CD4-positive, alpha-beta T cell (primary cell): ENCODE measurements at regions not wholly inside any gene's neighbourhood (a gene's known extent, or its start where the extent isn't known, plus 50 kb on each side); places are given as distances from the start of the nearest gene placed in this dataset.

ENCODE experiments used
- ATAC-seq: fragments of 200-7000 bp; cut with Tn5 transposase; one replicate; pipeline ENCODE4 v1.10.0; 2022; ENCODE audit warnings: mild to moderate bottlenecking; ENCODE audit not compliant: poor library complexity
- CTCF ChIA-PET: fragments of 350-600 bp; sonication (Branson Sonifier 250); formaldehyde crosslinking; loops from one replicate; lab custom pipeline; 2021; ENCODE audit warnings: antibody characterized with exemption, inconsistent platforms; lab: Charles Lee
- POLR2A ChIA-PET: fragments of 350-600 bp; sonication (Branson Sonifier 250); formaldehyde crosslinking; loops from one replicate; lab custom pipeline; 2021; ENCODE audit warnings: antibody characterized with exemption, inconsistent platforms; lab: Charles Lee
- DNase-seq, 14 experiments: peaks; one replicate each; pipeline ENCODE4 v3.0.0-alpha.2; 2013 to 2020; ENCODE audit warnings: mixed read lengths in 2 of 14
- H3K27ac ChIP-seq, 2 donors: one replicate each; pipeline versions ENCODE4 v1.5.1 to v1.7.0; 2013; ENCODE audit warnings: low read length in 2 of 2, low read depth in 1 of 2, mild to moderate bottlenecking in 1 of 2
- H3K27me3 ChIP-seq, 2 experiments: 1 replicate in 1 of 2; 2 replicates in 1 of 2; pipeline versions ENCODE4 v1.6.1 to v1.7.0; 2013; ENCODE audit warnings: low read length in 2 of 2, control low read depth in 1 of 2, mild to moderate bottlenecking in 1 of 2, moderate library complexity in 1 of 2; ENCODE audit not compliant: insufficient read depth in 2 of 2, control insufficient read depth in 1 of 2
- H3K36me3 ChIP-seq: one replicate; pipeline ENCODE4 v1.6.1; 2013; ENCODE audit warnings: low read length, control low read depth; ENCODE audit not compliant: insufficient read depth
- H3K4me1 ChIP-seq: one replicate; pipeline ENCODE4 v1.6.1; 2013; ENCODE audit warnings: low read length, control low read depth; ENCODE audit not compliant: insufficient read depth
- H3K4me3 ChIP-seq: one replicate; pipeline ENCODE4 v1.5.1; 2013; ENCODE audit warnings: mild to moderate bottlenecking, low read length, moderate library complexity
- H3K9me3 ChIP-seq, 2 experiments: 1 replicate in 1 of 2; 2 replicates in 1 of 2; pipeline versions ENCODE4 v1.6.1 to v1.7.0; 2013; ENCODE audit warnings: low read length in 2 of 2, mild to moderate bottlenecking in 2 of 2, control low read depth in 1 of 2, moderate library complexity in 1 of 2; ENCODE audit not compliant: control insufficient read depth in 1 of 2, insufficient read depth in 1 of 2
- H3K27ac Mint-ChIP-seq: one replicate; pipeline ENCODE4 v1.8.0; 2020; ENCODE audit warnings: mixed read lengths
- H3K27me3 Mint-ChIP-seq: one replicate; pipeline ENCODE4 v1.8.0; 2021; ENCODE audit warnings: mixed read lengths
- H3K36me3 Mint-ChIP-seq: one replicate; pipeline ENCODE4 v1.8.0; 2021; ENCODE audit warnings: low read depth, mixed read lengths
- H3K4me1 Mint-ChIP-seq: one replicate; pipeline ENCODE4 v1.8.0; 2021; ENCODE audit warnings: low read depth, mixed read lengths
- H3K4me3 Mint-ChIP-seq: one replicate; pipeline ENCODE4 v1.8.0; 2020; ENCODE audit warnings: mild to moderate bottlenecking, mixed read lengths
- H3K9me3 Mint-ChIP-seq: one replicate; pipeline ENCODE4 v1.8.0; 2020; ENCODE audit warnings: mixed read lengths
- intact Hi-C, 2 experiments: fragments of 100-400 bp; cut with DNase I in 1 of 2; cut with micrococcal nuclease in 1 of 2; formaldehyde crosslinking; loops; one replicate each; pipeline versions ENCODE4 v1.15.1 to v1.9.0; 2023 to 2025; cut with DNase I, micrococcal nuclease
- TF ChIP-seq, protein P1 (sequence below): fragments of 200-600 bp; IDR thresholded peaks from one replicate; pipeline ENCODE4 v1.8.0; 2022; ENCODE audit warnings: antibody characterized with exemption, mild to moderate bottlenecking

GRCh38 chr11:122368796-122369195, 252.8 kb upstream of the BLID start:
- ATAC-seq (no peak), DNase-seq (no peak)
- H3K27me3 Mint-ChIP-seq = peaks cover 14% of the 10 kb centered on the region
- ChIA-PET CTCF (interaction anchor here (0.7 kb wide), 1 partner anchor 14 kb away, joined by 3 read pairs; no protein-coding TSS in a partner anchor), POLR2A (no interaction called here)
- H3K36me3 Mint-ChIP-seq = no peaks in the 10 kb centered on the region
- H3K4me1 Mint-ChIP-seq = no peaks in the 10 kb centered on the region
- Histone ChIP-seq H3K4me1 (no peaks in the 10 kb centered on the region), H3K4me3 (no peak overlapping the region), H3K27me3 (no peaks in the 10 kb centered on the region), H3K9me3 (no peaks in the 10 kb centered on the region), H3K27ac (no peak overlapping the region), H3K36me3 (no peaks in the 10 kb centered on the region)
- H3K4me3 Mint-ChIP-seq = no peak overlapping the region
- H3K9me3 Mint-ChIP-seq = no peaks in the 10 kb centered on the region
- H3K27ac Mint-ChIP-seq = no peak overlapping the region
- TF ChIP-seq, protein P1, sequence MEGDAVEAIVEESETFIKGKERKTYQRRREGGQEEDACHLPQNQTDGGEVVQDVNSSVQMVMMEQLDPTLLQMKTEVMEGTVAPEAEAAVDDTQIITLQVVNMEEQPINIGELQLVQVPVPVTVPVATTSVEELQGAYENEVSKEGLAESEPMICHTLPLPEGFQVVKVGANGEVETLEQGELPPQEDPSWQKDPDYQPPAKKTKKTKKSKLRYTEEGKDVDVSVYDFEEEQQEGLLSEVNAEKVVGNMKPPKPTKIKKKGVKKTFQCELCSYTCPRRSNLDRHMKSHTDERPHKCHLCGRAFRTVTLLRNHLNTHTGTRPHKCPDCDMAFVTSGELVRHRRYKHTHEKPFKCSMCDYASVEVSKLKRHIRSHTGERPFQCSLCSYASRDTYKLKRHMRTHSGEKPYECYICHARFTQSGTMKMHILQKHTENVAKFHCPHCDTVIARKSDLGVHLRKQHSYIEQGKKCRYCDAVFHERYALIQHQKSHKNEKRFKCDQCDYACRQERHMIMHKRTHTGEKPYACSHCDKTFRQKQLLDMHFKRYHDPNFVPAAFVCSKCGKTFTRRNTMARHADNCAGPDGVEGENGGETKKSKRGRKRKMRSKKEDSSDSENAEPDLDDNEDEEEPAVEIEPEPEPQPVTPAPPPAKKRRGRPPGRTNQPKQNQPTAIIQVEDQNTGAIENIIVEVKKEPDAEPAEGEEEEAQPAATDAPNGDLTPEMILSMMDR = no peak
- intact Hi-C loops = no loop called here

DNA sequence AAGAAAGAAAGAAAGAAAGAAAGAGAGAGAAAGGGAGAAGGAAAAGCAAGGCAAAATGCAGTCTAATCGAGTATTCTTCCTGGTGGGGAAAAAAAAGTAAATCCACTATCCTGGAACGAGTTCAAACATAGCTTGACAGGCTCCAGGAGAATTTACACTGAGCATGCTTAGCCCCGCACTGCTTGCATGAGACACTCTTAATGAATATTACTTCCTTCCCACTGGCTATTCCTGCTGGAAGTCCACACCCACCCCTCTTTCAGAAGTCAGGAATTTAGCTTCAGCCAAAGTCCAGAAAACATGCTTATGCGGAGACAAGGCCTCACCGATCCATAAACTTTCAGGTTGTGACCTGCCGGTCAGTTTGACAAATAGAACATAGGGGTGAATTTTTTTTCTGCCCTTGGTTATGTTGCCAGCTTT, 251.8 kb upstream of the BLID start:
- no peak overlapping the region for H3K4me3 ChIP-seq
- no peaks in the 10 kb centered on the region for H3K27me3 ChIP-seq
- no peak overlapping the region for H3K27ac ChIP-seq
- ATAC-seq (no peak), DNase-seq (no peak)
- no peaks in the 10 kb centered on the region for H3K36me3 Mint-ChIP-seq
- CTCF ChIA-PET = no interaction called here
- TF ChIP-seq, protein P1 = no peak
- no peak overlapping the region for H3K27ac Mint-ChIP-seq
- POLR2A ChIA-PET = no interaction called here
- no peaks in the 10 kb centered on the region for H3K4me1 ChIP-seq
- no peaks in the 10 kb centered on the region for H3K9me3 Mint-ChIP-seq
- intact Hi-C loops = no loop called here
- H3K27me3 Mint-ChIP-seq = peaks cover 10% of the 10 kb centered on the region
- H3K4me1 Mint-ChIP-seq = no peaks in the 10 kb centered on the region
- no peak overlapping the region for H3K4me3 Mint-ChIP-seq
- no peaks in the 10 kb centered on the region for H3K36me3 ChIP-seq
- H3K9me3 ChIP-seq = no peaks in the 10 kb centered on the region

DNA sequence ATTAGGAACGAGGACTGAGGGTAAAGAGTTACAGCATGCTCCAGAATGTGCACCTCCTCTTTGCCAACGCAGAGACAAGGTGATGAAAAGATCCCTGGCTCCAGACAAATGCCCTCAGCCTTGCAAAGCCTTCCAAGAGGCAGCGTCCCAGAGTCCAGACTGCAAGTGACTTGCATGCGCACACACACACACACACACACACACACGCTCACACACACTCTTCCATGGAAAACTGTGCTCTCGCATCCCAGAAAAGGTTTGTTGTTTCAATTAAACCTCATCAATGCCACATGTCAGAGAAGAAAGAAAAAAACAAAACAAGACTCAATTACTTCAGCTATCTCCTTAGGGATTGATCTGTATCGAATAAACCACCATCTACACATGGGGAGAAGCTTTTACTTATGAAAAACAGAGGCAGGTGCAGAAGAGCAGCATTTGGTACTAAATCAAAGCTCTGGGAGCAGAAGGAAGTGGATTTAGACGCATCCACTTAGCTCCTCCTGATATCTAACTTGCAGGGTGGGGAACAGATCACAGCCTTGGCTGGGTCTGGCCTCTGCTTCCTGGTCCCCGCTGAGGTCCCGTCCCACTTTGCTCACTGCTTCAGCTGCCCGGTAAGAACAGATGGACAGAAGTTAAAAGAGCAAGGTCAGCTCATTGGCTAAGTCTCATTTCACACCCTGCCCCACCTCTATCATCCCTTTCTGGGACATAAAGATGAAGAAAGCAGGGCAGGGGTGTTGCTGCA, 249.8 kb upstream of the BLID start:
- H3K36me3 ChIP-seq = no peaks in the 10 kb centered on the region
- intact Hi-C loops = no loop called here
- H3K27ac Mint-ChIP-seq = no peak overlapping the region
- ChIA-PET POLR2A (no interaction called here), CTCF (no interaction called here)
- H3K27ac ChIP-seq = no peak overlapping the region
- H3K9me3 Mint-ChIP-seq = no peaks in the 10 kb centered on the region
- no peaks in the 10 kb centered on the region for H3K36me3 Mint-ChIP-seq
- H3K9me3 ChIP-seq = no peaks in the 10 kb centered on the region
- TF ChIP-seq, protein P1 = no peak
- H3K4me1 Mint-ChIP-seq = no peaks in the 10 kb centered on the region
- no peaks in the 10 kb centered on the region for H3K27me3 ChIP-seq
- H3K4me3 ChIP-seq = no peak overlapping the region
- H3K4me1 ChIP-seq = no peaks in the 10 kb centered on the region
- no peak for ATAC-seq
- H3K27me3 Mint-ChIP-seq = peaks cover 10% of the 10 kb centered on the region
- no peak for DNase-seq
- H3K4me3 Mint-ChIP-seq = no peak overlapping the region
